ENCODE measurements at regions not wholly inside any gene's neighbourhood (a gene's known extent, or its start where the extent isn't known, plus 50 kb on each side); places are given as distances from the start of the nearest gene placed in this dataset.

- intact Hi-C loops (cut with DNase I; ENCODE audit: low total_unique reads) = no loop called here
- H3K36me3 ChIP-seq = no peaks in the 10 kb centered on the region
- 84 to 96% (median 93%) methylated on average over 1 of the region's 1 CpG for WGBS, 5 donors
These were observed 310.9 kb upstream of the SLITRK3 start for GRCh38 chr3:165507060-165507459.

GRCh38 chr3:165505657-165506056, 309.5 kb upstream of the SLITRK3 start:
- Histone ChIP-seq H3K9me3 (peaks cover 0 to 30% (median 20%) of the 10 kb centered on the region in 8 donors), H3K4me3 (no peak overlapping the region), H3K27ac (no peak overlapping the region), H3K36me3 (no peaks in the 10 kb centered on the region), H3K27me3 (replicated peaks in 1 of 7) (no peaks in the 10 kb centered on the region), H3K4me1 (no peaks in the 10 kb centered on the region)
- intact Hi-C loops (cut with DNase I; ENCODE audit: low total_unique reads) = no loop called here
- DNase-seq = no peak
- TF ChIP-seq CTCF (IDR thresholded peaks at IDR 0.05 in 8 of 11, conservative IDR thresholded peaks at IDR 0.05 in 3 of 11) (no peak), POLR2AphosphoS5 (IDR thresholded peaks at IDR 0.05) (no peak), POLR2A (IDR thresholded peaks at IDR 0.05) (no peak)

More at GRCh38 chr3:165507060-165507459, 310.9 kb upstream of the SLITRK3 start:
- peaks cover 0 to 34% (median 20%) of the 10 kb centered on the region in 8 donors for H3K9me3 ChIP-seq
- no peaks in the 10 kb centered on the region for H3K4me1 ChIP-seq
- DNase-seq = no peak
- H3K4me3 ChIP-seq = no peak overlapping the region
- no peak for TF ChIP-seq POLR2AphosphoS5 (IDR thresholded peaks at IDR 0.05)
- TF ChIP-seq CTCF (IDR thresholded peaks at IDR 0.05 in 8 of 11, conservative IDR thresholded peaks at IDR 0.05 in 3 of 11) = no peak
- TF ChIP-seq POLR2A (IDR thresholded peaks at IDR 0.05) = no peak
- H3K27me3 ChIP-seq (replicated peaks in 1 of 7) = no peaks in the 10 kb centered on the region
- no peak overlapping the region for H3K27ac ChIP-seq

GRCh38 chr3:165504554-165504953, 308.4 kb upstream of the SLITRK3 start:
- WGBS, 5 donors = 86 to 95% (median 92%) methylated on average over 1 of the region's 1 CpG
- Histone ChIP-seq H3K36me3 (no peaks in the 10 kb centered on the region), H3K4me1 (no peaks in the 10 kb centered on the region), H3K27ac (no peak overlapping the region), H3K27me3 (replicated peaks in 1 of 7) (no peaks in the 10 kb centered on the region), H3K9me3 (peaks cover 0 to 30% (median 20%) of the 10 kb centered on the region in 8 donors), H3K4me3 (no peak overlapping the region)
- TF ChIP-seq POLR2A (IDR thresholded peaks at IDR 0.05) (no peak), POLR2AphosphoS5 (IDR thresholded peaks at IDR 0.05) (no peak), CTCF (IDR thresholded peaks at IDR 0.05 in 8 of 11, conservative IDR thresholded peaks at IDR 0.05 in 3 of 11) (no peak)
- intact Hi-C loops (cut with DNase I; ENCODE audit: low total_unique reads) = no loop called here
- no peak for DNase-seq

- no peaks in the 10 kb centered on the region for H3K4me1 ChIP-seq
- H3K4me3 ChIP-seq = no peak overlapping the region
- H3K36me3 ChIP-seq = no peaks in the 10 kb centered on the region
- no peak overlapping the region for H3K27ac ChIP-seq
- TF ChIP-seq CTCF (IDR thresholded peaks at IDR 0.05 in 8 of 11, conservative IDR thresholded peaks at IDR 0.05 in 3 of 11) (no peak), POLR2A (IDR thresholded peaks at IDR 0.05) (no peak), POLR2AphosphoS5 (IDR thresholded peaks at IDR 0.05) (no peak)
- no peak for DNase-seq
- H3K27me3 ChIP-seq (replicated peaks in 1 of 7) = no peaks in the 10 kb centered on the region
- intact Hi-C loops (cut with DNase I; ENCODE audit: low total_unique reads) = no loop called here
- 84 to 91% (median 87%) methylated on average over 4 of the region's 4 CpGs for WGBS, 5 donors
- peaks cover 0 to 30% (median 20%) of the 10 kb centered on the region in 8 donors for H3K9me3 ChIP-seq
These were observed 307.6 kb upstream of the SLITRK3 start for GRCh38 chr3:165503825-165504224.
